H1 (cell line): ENCODE measurements at regions not wholly inside any gene's neighbourhood (a gene's known extent, or its start where the extent isn't known, plus 50 kb on each side); places are given as distances from the start of the nearest gene placed in this dataset.

Experiments used
- CTCF ChIA-PET: fragments of 300-600 bp; sonication (Branson Sonifier 250); formaldehyde crosslinking; loops from one replicate; lab custom pipeline; 2021; ENCODE audit not compliant: partially characterized antibody; lab: Charles Lee
- POLR2A ChIA-PET: fragments of 300-600 bp; sonication (Branson Sonifier 250); formaldehyde crosslinking; loops from one replicate; lab custom pipeline; 2021; ENCODE audit warnings: inconsistent platforms; ENCODE audit not compliant: partially characterized antibody; lab: Charles Lee
- DNase-seq, 2 experiments: peaks; one replicate each; pipeline versions ENCODE4 v3.0.0 to v3.0.0-alpha.2; 2010 to 2022; ENCODE audit warnings: low spot score in 2 of 2, low read depth in 1 of 2, mixed read lengths in 1 of 2
- FAIRE-seq: peaks from 2 replicates; lab custom pipeline; 2011; peaks lifted over from hg19 to GRCh38; lab: Jason Lieb, UNC
- H2AFZ ChIP-seq: 2 replicates; pipeline ENCODE4 v1.8.1; 2012; ENCODE audit warnings: low read length, inconsistent platforms
- H2AK5ac ChIP-seq: 2 replicates; pipeline ENCODE4 v1.6.1; 2013; ENCODE audit warnings: low read depth, low read length
- H2BK120ac ChIP-seq: replicated peaks from 2 replicates; pipeline ENCODE3; 2013; ENCODE audit warnings: low read depth, low read length, inconsistent platforms
- H2BK12ac ChIP-seq: 2 replicates; pipeline ENCODE4 v1.6.1; 2013; ENCODE audit warnings: low read depth, low read length
- H2BK15ac ChIP-seq: 2 replicates; pipeline ENCODE4 v1.6.1; 2013; ENCODE audit warnings: low read length
- H2BK20ac ChIP-seq: 2 replicates; pipeline ENCODE4 v1.6.1; 2013; ENCODE audit warnings: low read length
- H2BK5ac ChIP-seq: 2 replicates; pipeline ENCODE4 v1.6.1; 2013; ENCODE audit warnings: low read depth, low read length
- H3K14ac ChIP-seq: 2 replicates; pipeline ENCODE4 v1.6.1; 2013; ENCODE audit warnings: inconsistent platforms; ENCODE audit not compliant: insufficient read length
- H3K18ac ChIP-seq: 2 replicates; pipeline ENCODE4 v1.6.1; 2013; ENCODE audit warnings: low read length; ENCODE audit errors: extremely low read depth
- H3K23ac ChIP-seq: 2 replicates; pipeline ENCODE4 v1.6.1; 2013; ENCODE audit warnings: inconsistent platforms; ENCODE audit not compliant: insufficient read length
- H3K23me2 ChIP-seq: 2 replicates; pipeline ENCODE4 v1.6.1; 2013; ENCODE audit warnings: low read depth, low read length
- H3K27ac ChIP-seq: 2 replicates; pipeline ENCODE4 v1.6.1; 2011; ENCODE audit warnings: low read depth, low read length, inconsistent platforms
- H3K27me3 ChIP-seq, 4 experiments: replicated peaks in 1 of 4; 1 replicate in 1 of 4; 2 replicates in 3 of 4; pipeline versions ENCODE4 v1.6.1 to v1.8.1; 2011 to 2013; ENCODE audit warnings: low read length in 3 of 4, mild to moderate bottlenecking in 3 of 4, inconsistent platforms in 2 of 4, mixed read lengths in 2 of 4, moderate library complexity in 1 of 4; ENCODE audit not compliant: control insufficient read depth in 3 of 4, insufficient read depth in 3 of 4; ENCODE audit errors: extremely low read depth in 1 of 4
- H3K36me3 ChIP-seq, 4 experiments: 2 replicates each; pipeline versions ENCODE4 v1.6.1 to v1.8.1; 2011 to 2013; ENCODE audit warnings: mild to moderate bottlenecking in 4 of 4, low read length in 3 of 4, moderate library complexity in 2 of 4, control low read depth in 1 of 4, inconsistent platforms in 1 of 4; ENCODE audit not compliant: insufficient read depth in 4 of 4, control insufficient read depth in 2 of 4
- H3K4ac ChIP-seq: replicated peaks from 2 replicates; pipeline ENCODE3; 2013; ENCODE audit warnings: low read length, low read depth, mixed read lengths, inconsistent platforms; ENCODE audit not compliant: insufficient read length
- H3K4me1 ChIP-seq, 4 experiments: replicated peaks in 1 of 4; 1 replicate in 1 of 4; 2 replicates in 3 of 4; pipeline versions ENCODE4 v1.6.1 to v1.8.1; 2011 to 2013; ENCODE audit warnings: low read length in 3 of 4, inconsistent platforms in 2 of 4, mixed read lengths in 1 of 4; ENCODE audit not compliant: insufficient read depth in 4 of 4, control insufficient read depth in 3 of 4
- H3K4me2 ChIP-seq, 2 experiments: 2 replicates each; pipeline versions ENCODE4 v1.6.1 to v1.8.1; 2011 to 2013; ENCODE audit warnings: low read depth in 2 of 2, low read length in 2 of 2, control low read depth in 1 of 2, inconsistent platforms in 1 of 2, mild to moderate bottlenecking in 1 of 2; ENCODE audit not compliant: insufficient read depth in 1 of 2
- H3K4me3 ChIP-seq, 4 experiments: fragments of 200-600, 300-600 bp in 1 of 4; sonication (generic), shearing (Covaris generic), sonication (Bioruptor Twin) in 1 of 4; 2 replicates each; pipeline versions ENCODE4 v1.5.1 to v1.8.1; 2011 to 2016; ENCODE audit warnings: low read length in 4 of 4, low read depth in 3 of 4, control low read depth in 2 of 4, inconsistent platforms in 2 of 4, mild to moderate bottlenecking in 2 of 4, mixed read lengths in 1 of 4, moderate library complexity in 1 of 4; ENCODE audit not compliant: insufficient read depth in 2 of 4; ENCODE audit errors: extremely low read depth in 1 of 4
- H3K56ac ChIP-seq: replicated peaks from 2 replicates; pipeline ENCODE3; 2013; ENCODE audit warnings: low read depth, mild to moderate bottlenecking, mixed read lengths, low read length, inconsistent platforms; ENCODE audit not compliant: insufficient read length
- H3K79me1 ChIP-seq: 2 replicates; pipeline ENCODE4 v1.6.1; 2013; ENCODE audit warnings: low read depth, low read length, control low read depth
- H3K79me2 ChIP-seq, 2 experiments: 2 replicates each; pipeline versions ENCODE4 v1.6.1 to v1.8.1; 2012 to 2013; ENCODE audit warnings: low read length in 2 of 2, mild to moderate bottlenecking in 2 of 2, inconsistent platforms in 1 of 2; ENCODE audit not compliant: insufficient read depth in 2 of 2, control insufficient read depth in 1 of 2
- H3K9ac ChIP-seq, 4 experiments: replicated peaks in 1 of 4; 1 replicate in 1 of 4; 2 replicates in 3 of 4; pipeline versions ENCODE4 v1.6.1 to v1.8.1; 2011 to 2013; ENCODE audit warnings: low read depth in 3 of 4, low read length in 3 of 4, control low read depth in 2 of 4, mild to moderate bottlenecking in 2 of 4, moderate library complexity in 2 of 4, inconsistent platforms in 1 of 4; ENCODE audit errors: extremely low read depth in 1 of 4
- H3K9me3 ChIP-seq, 2 experiments: 2 replicates each; pipeline versions ENCODE4 v1.6.1 to v1.8.1; 2012 to 2013; ENCODE audit warnings: mild to moderate bottlenecking in 2 of 2, moderate library complexity in 2 of 2, control low read depth in 1 of 2, inconsistent platforms in 1 of 2, low read depth in 1 of 2, low read length in 1 of 2, mixed read lengths in 1 of 2; ENCODE audit not compliant: insufficient read depth in 2 of 2
- H4K20me1 ChIP-seq, 2 experiments: replicated peaks in 1 of 2; 2 replicates each; pipeline versions ENCODE3 to v1.8.1; 2011 to 2013; ENCODE audit warnings: inconsistent platforms in 2 of 2, low read length in 2 of 2, mild to moderate bottlenecking in 1 of 2; ENCODE audit not compliant: insufficient read depth in 2 of 2, control insufficient read depth in 1 of 2
- H4K5ac ChIP-seq: 2 replicates; pipeline ENCODE4 v1.6.1; 2013; ENCODE audit warnings: low read length, low read depth, mixed read lengths, inconsistent platforms; ENCODE audit not compliant: insufficient read length
- H4K8ac ChIP-seq: 2 replicates; pipeline ENCODE4 v1.8.0; 2013; ENCODE audit warnings: mild to moderate bottlenecking, moderate library complexity, low read length, inconsistent platforms; ENCODE audit not compliant: insufficient read depth; ENCODE audit errors: extremely low read depth
- H4K91ac ChIP-seq: replicated peaks from 2 replicates; pipeline ENCODE3; 2013; ENCODE audit warnings: low read length, mixed read lengths, inconsistent platforms; ENCODE audit not compliant: insufficient read length
- BACH1 ChIP-seq: IDR thresholded peaks from 2 replicates; pipeline ENCODE4 v1.6.1; 2012; ENCODE audit warnings: low read length, improper control_type of control experiment
- SAP30 ChIP-seq: fragments of 300-600 bp; sonication (generic); IDR thresholded peaks from 2 replicates; pipeline ENCODE4 v1.7.1; 2012; ENCODE audit warnings: low read length, moderate library complexity, mild to moderate bottlenecking, inconsistent platforms; ENCODE audit not compliant: insufficient read depth, insufficient replicate concordance
- WGBS, 2 experiments: shearing (Covaris generic) in 1 of 2; methylation state at CpG; one replicate each; pipeline versions ENCODE4 v1.1.6 to v1.1.7; 2013 to 2015; ENCODE audit warnings: low lambda C conversion rate in 2 of 2, mixed read lengths in 2 of 2, inconsistent platforms in 1 of 2, low coverage in 1 of 2, missing lambda C conversion rate in 1 of 2; ENCODE audit not compliant: insufficient replicate concordance in 2 of 2, insufficient coverage in 1 of 2, insufficient read length in 1 of 2; ENCODE audit errors: extremely low coverage in 1 of 2, missing lambda C conversion rate in 1 of 2; 5-methylcytosine and 5-hydroxymethylcytosine counted together
- TF ChIP-seq, protein P1 (sequence below): IDR thresholded peaks from 2 replicates; pipeline ENCODE4 v1.6.1; 2012; ENCODE audit warnings: low read length, inconsistent platforms

DNA sequence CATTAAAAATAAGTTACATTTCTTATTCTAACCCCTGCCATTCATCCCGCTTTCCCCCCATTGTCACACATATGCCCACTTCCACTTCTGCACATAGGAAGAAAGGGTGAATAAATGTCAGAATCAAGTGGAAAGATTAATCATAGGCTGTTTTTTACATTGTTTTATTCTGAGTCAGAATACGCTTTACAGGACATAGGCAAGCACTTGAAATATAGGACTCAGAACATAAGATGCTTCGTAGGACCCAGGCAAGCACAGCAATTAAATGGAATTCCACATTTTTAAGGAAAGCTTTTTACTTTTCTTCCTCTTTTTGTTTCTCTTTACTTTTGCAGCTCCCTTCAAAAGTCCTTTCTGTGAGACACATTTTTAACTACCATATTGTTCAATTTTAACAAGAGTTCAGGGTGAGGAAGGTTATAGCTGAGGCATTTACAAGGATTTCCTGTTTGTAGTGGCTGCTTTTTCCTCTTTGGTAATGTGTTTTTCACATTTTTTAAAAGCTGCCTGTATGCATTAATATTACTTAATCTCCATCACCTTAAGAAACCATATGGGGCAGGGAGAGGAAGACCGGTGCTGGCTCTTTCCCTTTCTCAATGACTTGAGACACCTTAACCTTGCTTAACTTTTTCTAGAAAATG lies 130.0 kb downstream of the TES start:
- FAIRE-seq = no peak
- Histone ChIP-seq H3K27me3 (no peaks in the 10 kb centered on the region), H2BK5ac (no peak overlapping the region), H3K18ac (no peak overlapping the region), H2AK5ac (no peak overlapping the region), H4K91ac (no peak overlapping the region), H3K9ac (no peak overlapping the region), H3K79me2 (no peaks in the 10 kb centered on the region), H3K56ac (no peak overlapping the region), H2AFZ (no peak overlapping the region), H4K8ac (no peak overlapping the region), H3K9me3 (no peaks in the 10 kb centered on the region), H3K23ac (no peak overlapping the region), H3K23me2 (no peaks in the 10 kb centered on the region), H2BK12ac (no peak overlapping the region), H3K36me3 (no peaks in the 10 kb centered on the region), H3K79me1 (no peaks in the 10 kb centered on the region), H2BK120ac (no peak overlapping the region), H4K5ac (no peak overlapping the region), H3K4me3 (no peak overlapping the region), H2BK15ac (no peak overlapping the region), H3K4me2 (no peak overlapping the region), H3K27ac (no peak overlapping the region), H2BK20ac (no peak overlapping the region), H4K20me1 (no peaks in the 10 kb centered on the region), H3K4ac (no peak overlapping the region), H3K14ac (no peak overlapping the region), H3K4me1 (peaks cover 0 to 2% (median 0%) of the 10 kb centered on the region in 4 experiments; a peak in 1 of 7 replicates)
- ChIA-PET CTCF (interaction anchor here (0.8 to 1.9 kb wide), 4 partner anchors 10 to 344 kb away, joined by 3 to 5 read pairs (median 4); no protein-coding TSS in a partner anchor), POLR2A (no interaction called here)
- DNase-seq = no peak
- WGBS, 2 experiments = 62% methylated on average over 4 of the region's 4 CpGs; no CpG with 5 or more reads in 1 of the 2 experiments
- TF ChIP-seq BACH1 (no peak), SAP30 (no peak)
- TF ChIP-seq, protein P1, sequence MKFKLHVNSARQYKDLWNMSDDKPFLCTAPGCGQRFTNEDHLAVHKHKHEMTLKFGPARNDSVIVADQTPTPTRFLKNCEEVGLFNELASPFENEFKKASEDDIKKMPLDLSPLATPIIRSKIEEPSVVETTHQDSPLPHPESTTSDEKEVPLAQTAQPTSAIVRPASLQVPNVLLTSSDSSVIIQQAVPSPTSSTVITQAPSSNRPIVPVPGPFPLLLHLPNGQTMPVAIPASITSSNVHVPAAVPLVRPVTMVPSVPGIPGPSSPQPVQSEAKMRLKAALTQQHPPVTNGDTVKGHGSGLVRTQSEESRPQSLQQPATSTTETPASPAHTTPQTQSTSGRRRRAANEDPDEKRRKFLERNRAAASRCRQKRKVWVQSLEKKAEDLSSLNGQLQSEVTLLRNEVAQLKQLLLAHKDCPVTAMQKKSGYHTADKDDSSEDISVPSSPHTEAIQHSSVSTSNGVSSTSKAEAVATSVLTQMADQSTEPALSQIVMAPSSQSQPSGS = no peak
